BLaER1 treated with 17β-estradiol and CSF1 and Interleukin-3, amounts not matched to agents 10 nM and 100 nM (cell line): ENCODE measurements at regions not wholly inside any gene's neighbourhood (a gene's known extent, or its start where the extent isn't known, plus 50 kb on each side); places are given as distances from the start of the nearest gene placed in this dataset.

ENCODE experiments used
- H3K27ac ChIP-seq, 11 experiments: shearing (Covaris generic); formaldehyde crosslinking; 2 replicates each; pipeline ENCODE4 v1.8.1; 2022
- H3K27me3 ChIP-seq, 11 experiments: shearing (Covaris generic); formaldehyde crosslinking; 2 replicates each; pipeline ENCODE4 v1.8.1; 2022
- H3K36me3 ChIP-seq, 11 experiments: shearing (Covaris generic); formaldehyde crosslinking; 2 replicates each; pipeline ENCODE4 v1.8.1; 2022
- H3K4me1 ChIP-seq, 10 experiments: shearing (Covaris generic); formaldehyde crosslinking; 2 replicates each; pipeline ENCODE4 v1.8.1; 2022
- H3K4me2 ChIP-seq, 11 experiments: shearing (Covaris generic); formaldehyde crosslinking; 2 replicates each; pipeline ENCODE4 v1.8.1; 2022
- H3K4me3 ChIP-seq, 10 experiments: shearing (Covaris generic); formaldehyde crosslinking; 2 replicates each; pipeline ENCODE4 v1.8.1; 2022
- H3K9ac ChIP-seq, 11 experiments: shearing (Covaris generic); formaldehyde crosslinking; 2 replicates each; pipeline ENCODE4 v1.8.1; 2022
- H3K9me3 ChIP-seq, 11 experiments: shearing (Covaris generic); formaldehyde crosslinking; replicated peaks in 1 of 11; 2 replicates each; pipeline ENCODE4 v1.8.1; 2022
- H4K20me1 ChIP-seq, 11 experiments: shearing (Covaris generic); formaldehyde crosslinking; 2 replicates each; pipeline ENCODE4 v1.8.1; 2022
- Cebpa-rat ChIP-seq, 11 experiments: shearing (Covaris generic); IDR thresholded peaks; 2 replicates each; pipeline ENCODE4 v1.8.1; 2022

DNA sequence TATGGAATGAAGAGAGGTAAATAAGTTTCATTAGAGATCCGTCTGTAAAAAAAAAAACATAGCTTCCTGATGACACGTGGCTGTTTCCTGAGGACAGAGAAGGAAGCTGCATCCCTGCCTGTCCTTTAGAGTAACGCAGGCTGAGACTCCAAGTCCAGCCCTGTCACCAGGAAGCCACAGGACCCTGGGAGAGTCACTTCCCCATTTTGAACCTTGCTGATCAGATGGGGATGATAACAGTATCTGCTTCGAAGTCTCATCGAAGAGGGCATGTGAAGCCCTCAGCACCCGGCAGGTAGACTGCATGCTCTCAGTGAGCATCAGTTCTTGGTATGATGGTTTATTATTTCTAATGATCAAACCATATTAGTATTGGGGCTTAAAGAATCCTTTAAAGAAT lies 139.1 kb upstream of the KCNG1 start:
- no peaks in the 10 kb centered on the region for H3K36me3 ChIP-seq
- TF ChIP-seq Cebpa-rat (IDR thresholded peaks at IDR 0.05), result no peak
- no peak overlapping the region for H3K27ac ChIP-seq
- H3K4me2 ChIP-seq, result peak overlapping the region in 10 of 11 experiments; percentile 5 to 47 (median 18); a peak in 9 of 22 replicates
- no peaks in the 10 kb centered on the region for H3K27me3 ChIP-seq
- no peak overlapping the region for H3K9ac ChIP-seq
- H4K20me1 ChIP-seq, result no peaks in the 10 kb centered on the region; a peak in 1 of 22 replicates
- H3K9me3 ChIP-seq, result peaks cover 0 to 16% (median 5%) of the 10 kb centered on the region in 11 experiments; a peak in 6 of 22 replicates
- H3K4me3 ChIP-seq, result no peak overlapping the region
- peaks cover 9 to 52% (median 34%) of the 10 kb centered on the region in 10 experiments for H3K4me1 ChIP-seq

DNA sequence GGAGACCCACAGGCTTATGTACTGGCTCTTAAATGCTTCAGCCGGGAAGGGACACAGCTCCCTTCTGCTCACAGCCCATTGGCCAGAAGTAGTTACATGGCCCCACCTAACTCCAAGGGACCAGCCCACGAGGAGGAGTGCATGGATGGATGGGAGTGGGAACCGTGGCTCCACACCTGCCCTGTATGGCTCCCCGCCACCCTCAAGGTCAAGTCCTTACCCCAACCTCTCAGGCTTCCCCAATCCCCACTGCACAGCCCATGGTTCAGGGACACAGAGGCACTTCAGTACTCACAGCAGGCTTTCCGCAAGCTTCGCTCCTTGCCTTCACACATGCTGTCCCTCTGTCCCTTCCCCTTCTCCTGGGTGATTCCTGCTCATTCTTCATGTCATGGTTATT lies 137.9 kb upstream of the KCNG1 start:
- Histone ChIP-seq H3K27ac (no peak overlapping the region), H3K27me3 (no peaks in the 10 kb centered on the region), H3K9ac (no peak overlapping the region), H4K20me1 (no peaks in the 10 kb centered on the region; a peak in 1 of 22 replicates), H3K4me1 (peaks cover 9 to 55% (median 35%) of the 10 kb centered on the region in 10 experiments), H3K36me3 (no peaks in the 10 kb centered on the region), H3K4me3 (no peak overlapping the region), H3K9me3 (peaks cover 0 to 10% (median 0%) of the 10 kb centered on the region in 11 experiments; a peak in 4 of 22 replicates), H3K4me2 (no peak overlapping the region)
- TF ChIP-seq Cebpa-rat (IDR thresholded peaks at IDR 0.05), result no peak

DNA sequence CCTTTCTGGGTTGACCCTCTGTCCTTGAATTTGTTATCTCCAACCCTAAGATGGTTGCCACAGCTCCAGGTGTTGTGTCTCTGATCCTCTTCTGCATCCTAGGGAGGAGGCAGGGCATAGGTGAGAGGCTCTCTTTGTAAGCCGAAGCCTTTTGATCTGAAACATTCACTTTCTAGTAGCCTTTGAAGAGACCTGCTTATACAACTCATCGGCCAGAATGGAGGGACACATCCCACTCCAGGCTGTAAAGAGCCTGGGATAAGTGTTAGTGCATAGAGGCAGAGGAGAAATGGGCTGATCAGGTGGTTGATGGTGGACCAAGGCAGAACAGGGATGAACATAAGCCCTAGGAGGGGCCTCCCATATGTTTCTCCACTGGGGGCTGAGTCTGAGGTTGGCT lies 137.1 kb upstream of the KCNG1 start:
- Histone ChIP-seq H3K4me1 (peaks cover 9 to 47% (median 27%) of the 10 kb centered on the region in 10 experiments), H4K20me1 (no peaks in the 10 kb centered on the region; a peak in 1 of 22 replicates), H3K9ac (no peak overlapping the region), H3K36me3 (no peaks in the 10 kb centered on the region), H3K4me3 (no peak overlapping the region), H3K27ac (no peak overlapping the region), H3K4me2 (no peak overlapping the region), H3K27me3 (no peaks in the 10 kb centered on the region), H3K9me3 (peaks cover 0 to 10% (median 0%) of the 10 kb centered on the region in 11 experiments; a peak in 4 of 22 replicates)
- no peak for TF ChIP-seq Cebpa-rat (IDR thresholded peaks at IDR 0.05)

DNA sequence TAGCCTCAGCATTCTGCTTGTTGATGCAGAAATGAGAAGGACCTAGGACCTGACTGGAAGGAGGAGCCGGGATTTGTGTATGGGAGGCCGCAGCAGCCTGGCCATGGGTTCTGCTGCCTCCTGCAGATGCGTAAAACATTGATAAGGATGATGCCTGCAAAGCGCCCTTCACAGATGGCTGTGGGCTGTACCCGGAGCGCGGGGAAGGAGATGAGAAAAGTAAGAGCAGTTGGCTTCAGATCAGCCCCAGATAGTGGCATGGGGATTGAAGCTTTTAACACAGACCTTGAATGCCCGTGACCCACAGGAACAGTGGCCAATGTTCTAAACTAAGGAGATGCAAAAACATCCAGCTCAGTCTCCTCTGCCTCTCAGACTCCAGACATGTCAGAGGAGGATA lies 136.4 kb upstream of the KCNG1 start:
- no peak overlapping the region for H3K27ac ChIP-seq
- H4K20me1 ChIP-seq, result no peaks in the 10 kb centered on the region
- H3K4me1 ChIP-seq, result peaks cover 9 to 40% (median 20%) of the 10 kb centered on the region in 10 experiments
- no peaks in the 10 kb centered on the region for H3K36me3 ChIP-seq
- no peak overlapping the region for H3K9ac ChIP-seq
- H3K4me2 ChIP-seq, result no peak overlapping the region
- no peak overlapping the region for H3K4me3 ChIP-seq
- H3K27me3 ChIP-seq, result no peaks in the 10 kb centered on the region
- peaks cover 0 to 10% (median 0%) of the 10 kb centered on the region in 11 experiments; a peak in 4 of 22 replicates for H3K9me3 ChIP-seq
- no peak for TF ChIP-seq Cebpa-rat (IDR thresholded peaks at IDR 0.05)

DNA sequence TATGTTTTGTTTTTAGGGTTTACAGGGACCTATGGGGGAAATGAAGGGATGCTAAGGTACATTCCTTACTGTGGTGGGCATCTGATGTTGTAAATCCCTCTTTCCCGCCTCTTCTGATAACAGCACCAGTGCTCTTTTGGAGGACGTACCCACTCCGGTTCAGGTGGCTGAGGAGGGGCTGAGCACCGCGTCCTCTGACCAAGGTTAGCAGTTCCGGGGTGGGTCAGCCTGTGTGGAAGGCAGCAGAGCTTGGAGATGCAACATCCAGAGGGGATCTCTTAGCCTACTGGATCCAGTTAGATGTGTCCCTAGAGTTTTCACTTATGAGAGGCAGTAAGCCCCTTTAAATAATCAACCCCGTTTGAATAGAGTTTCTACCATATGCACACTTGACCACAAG lies 135.3 kb upstream of the KCNG1 start:
- Histone ChIP-seq H3K9me3 (peaks cover 0 to 10% (median 0%) of the 10 kb centered on the region in 11 experiments; a peak in 4 of 22 replicates), H3K27me3 (no peaks in the 10 kb centered on the region)

DNA sequence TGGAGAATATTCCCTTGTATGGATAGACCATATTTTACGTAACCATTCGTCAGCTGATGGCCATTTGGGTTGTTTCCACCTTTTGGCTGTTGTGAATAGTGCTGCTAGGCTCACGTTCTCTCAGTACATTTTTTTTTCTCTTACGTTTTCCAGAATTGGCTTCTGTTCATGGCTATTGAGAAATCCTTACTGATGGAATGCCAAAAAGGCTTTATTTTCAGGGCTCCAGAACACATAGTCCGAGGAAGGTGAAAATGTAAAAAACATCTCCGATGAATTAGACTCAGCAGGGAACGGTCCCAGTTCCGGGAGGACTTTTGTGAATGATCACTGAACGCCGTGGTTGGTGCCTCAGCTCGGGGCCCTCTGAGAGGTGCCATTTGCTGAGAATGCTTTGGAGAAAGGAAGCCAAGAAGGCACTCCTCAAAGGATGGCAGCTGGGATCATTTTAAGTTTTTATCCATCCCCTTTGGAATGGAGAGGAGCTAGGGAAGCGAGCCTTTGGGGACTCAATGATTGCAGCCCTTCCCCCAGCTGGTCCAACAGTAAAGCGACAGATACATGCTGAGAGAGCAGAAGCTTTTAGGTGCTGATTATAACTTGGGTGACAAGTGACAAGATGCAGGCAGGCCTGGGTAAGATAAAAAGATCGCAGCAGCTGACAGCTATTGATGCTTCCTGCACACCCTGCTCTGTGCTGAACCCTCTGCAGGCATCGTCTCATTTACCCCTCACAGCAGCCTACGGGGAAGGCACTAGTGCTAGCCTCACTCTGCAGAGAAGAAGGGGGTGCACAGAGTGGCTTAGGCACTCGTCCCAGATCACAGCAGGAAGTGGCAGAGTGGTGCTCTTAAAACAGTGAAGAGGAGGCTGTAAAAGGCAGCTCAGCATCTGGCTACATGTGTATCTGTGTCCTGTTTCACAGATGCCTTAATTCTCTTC lies 133.4 kb upstream of the KCNG1 start:
- H3K27ac ChIP-seq, result no peak overlapping the region
- H3K9me3 ChIP-seq, result peaks cover 0 to 9% (median 0%) of the 10 kb centered on the region in 11 experiments; a peak in 4 of 22 replicates
- no peak overlapping the region for H3K9ac ChIP-seq
- no peaks in the 10 kb centered on the region for H4K20me1 ChIP-seq
- peak overlapping the region in 3 of 11 experiments; percentile 10 to 20 (median 18); a peak in 2 of 22 replicates for H3K4me2 ChIP-seq
- H3K27me3 ChIP-seq, result no peaks in the 10 kb centered on the region
- H3K36me3 ChIP-seq, result no peaks in the 10 kb centered on the region
- H3K4me1 ChIP-seq, result peaks cover 0 to 12% (median 4%) of the 10 kb centered on the region in 10 experiments; a peak in 11 of 20 replicates
- TF ChIP-seq Cebpa-rat (IDR thresholded peaks at IDR 0.05), result no peak
- H3K4me3 ChIP-seq, result no peak overlapping the region

More for the DNA sequence above, 135.3 kb upstream of the KCNG1 start:
- H3K4me1 ChIP-seq, result peaks cover 8 to 29% (median 17%) of the 10 kb centered on the region in 10 experiments
- TF ChIP-seq Cebpa-rat (IDR thresholded peaks at IDR 0.05), result no peak
- H3K4me2 ChIP-seq, result no peak overlapping the region
- no peaks in the 10 kb centered on the region for H4K20me1 ChIP-seq
- H3K27ac ChIP-seq, result no peak overlapping the region
- H3K4me3 ChIP-seq, result no peak overlapping the region
- H3K9ac ChIP-seq, result no peak overlapping the region
- no peaks in the 10 kb centered on the region for H3K36me3 ChIP-seq

DNA sequence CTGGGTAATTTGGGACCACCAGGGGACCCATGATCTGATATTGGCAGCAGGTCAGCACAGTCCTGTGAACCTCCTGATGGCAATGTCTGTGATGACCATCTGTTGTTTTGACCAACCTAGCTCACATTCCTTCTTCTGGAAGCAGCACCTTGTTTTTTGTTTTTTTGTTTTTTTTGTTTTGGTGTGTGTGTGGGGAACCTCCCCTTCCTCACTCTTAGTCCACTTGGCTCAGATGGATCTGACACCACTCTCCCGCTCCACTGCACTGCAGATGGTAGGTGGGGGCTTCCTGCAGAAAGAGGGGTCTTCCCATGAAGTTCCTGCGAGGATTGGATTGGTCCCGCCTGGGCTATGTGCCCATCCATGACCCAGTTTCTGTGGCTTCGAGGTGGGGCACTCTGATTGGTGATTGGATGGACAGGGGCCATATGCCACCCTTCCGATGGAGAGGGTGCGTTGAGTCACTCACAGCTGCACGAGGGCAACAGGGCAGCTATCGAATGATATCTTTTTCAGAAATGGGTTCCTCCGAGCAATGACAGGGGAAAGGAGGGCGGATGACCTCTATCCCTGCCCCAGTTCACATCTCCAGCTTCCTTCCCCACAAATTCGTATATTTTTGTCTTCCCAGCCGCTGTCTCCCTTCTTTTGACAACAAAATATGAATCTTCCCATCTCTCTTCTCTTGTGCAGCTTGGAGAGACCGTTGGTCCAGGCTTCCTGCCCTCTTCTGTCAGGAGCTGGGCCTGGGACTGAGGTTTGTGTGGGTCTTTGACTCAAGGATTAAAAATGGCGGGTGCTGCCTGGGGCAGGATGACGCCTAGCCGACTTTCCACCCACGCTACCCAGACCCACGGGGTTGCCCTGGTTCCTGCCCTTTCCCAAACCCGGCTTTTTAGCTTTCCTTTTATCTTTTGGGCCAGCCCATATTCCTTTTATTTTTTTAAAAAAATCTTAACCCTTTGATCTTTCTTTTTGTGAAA lies 132.1 kb upstream of the KCNG1 start:
- Histone ChIP-seq H3K4me2 (no peak overlapping the region), H3K9me3 (no peaks in the 10 kb centered on the region), H4K20me1 (no peaks in the 10 kb centered on the region), H3K27me3 (no peaks in the 10 kb centered on the region), H3K4me1 (peaks cover 0 to 12% (median 3%) of the 10 kb centered on the region in 10 experiments; a peak in 5 of 20 replicates), H3K27ac (no peak overlapping the region), H3K36me3 (no peaks in the 10 kb centered on the region), H3K4me3 (no peak overlapping the region), H3K9ac (no peak overlapping the region)
- TF ChIP-seq Cebpa-rat (IDR thresholded peaks at IDR 0.05), result no peak

DNA sequence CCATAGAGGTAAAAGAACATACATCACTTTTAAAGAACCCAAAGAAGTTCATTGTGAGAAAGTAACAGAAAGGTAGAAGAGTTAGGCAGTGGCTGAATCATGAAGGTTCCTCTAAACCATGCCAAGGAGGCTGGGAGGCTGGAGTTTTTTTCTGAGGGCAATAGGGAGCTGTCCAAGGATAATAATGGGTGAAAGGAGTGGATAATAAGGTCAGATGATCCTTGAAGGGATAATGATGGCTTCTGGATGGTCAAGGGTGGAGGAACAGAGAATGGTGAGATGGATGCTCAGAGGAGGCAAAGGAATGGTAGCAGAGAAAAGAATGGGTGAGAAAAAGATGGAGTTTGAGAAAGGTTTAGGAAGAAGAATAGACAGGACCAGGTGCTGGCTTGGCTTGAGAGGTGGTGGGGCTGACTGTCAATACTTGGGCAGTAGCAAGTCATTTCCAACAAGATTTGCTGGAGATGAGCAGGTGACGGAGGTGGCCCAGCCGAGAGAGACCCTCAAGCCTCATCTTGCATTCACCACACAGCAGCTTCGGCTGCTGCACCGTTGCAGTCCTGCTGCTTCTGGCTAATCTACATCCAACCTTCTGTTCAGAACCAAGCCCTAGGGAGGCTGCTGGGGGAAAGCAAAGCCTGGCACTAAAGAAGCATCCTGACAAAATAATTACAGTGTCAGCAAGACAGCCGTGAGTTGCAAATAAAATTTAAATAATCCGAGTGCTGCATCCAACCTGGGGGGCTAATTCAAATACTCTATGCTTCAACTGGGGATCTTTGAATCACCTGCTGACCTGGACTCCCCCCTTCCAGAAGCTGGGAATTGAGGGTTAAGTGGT lies 131.2 kb upstream of the KCNG1 start:
- no peak for TF ChIP-seq Cebpa-rat (IDR thresholded peaks at IDR 0.05)
- no peaks in the 10 kb centered on the region for H4K20me1 ChIP-seq
- H3K4me2 ChIP-seq, result no peak overlapping the region
- no peak overlapping the region for H3K9ac ChIP-seq
- H3K27ac ChIP-seq, result no peak overlapping the region
- H3K27me3 ChIP-seq, result no peaks in the 10 kb centered on the region
- H3K4me1 ChIP-seq, result peaks cover 0 to 12% (median 3%) of the 10 kb centered on the region in 10 experiments; a peak in 5 of 20 replicates
- no peaks in the 10 kb centered on the region for H3K9me3 ChIP-seq
- no peaks in the 10 kb centered on the region for H3K36me3 ChIP-seq
- H3K4me3 ChIP-seq, result no peak overlapping the region
